Central memory CD8-positive, alpha-beta T cell (primary cell): ENCODE measurements at regions not wholly inside any gene's neighbourhood (a gene's known extent, or its start where the extent isn't known, plus 50 kb on each side); places are given as distances from the start of the nearest gene placed in this dataset.

ENCODE experiments used
- ATAC-seq: fragments of 150-1000 bp; cut with Tn5 transposase; replicated peaks from 2 replicates; pipeline ENCODE4 v1.10.0; 2022; ENCODE audit warnings: mild to moderate bottlenecking, moderate FRiP score, moderate number of reproducible peaks; ENCODE audit not compliant: poor library complexity, severe bottlenecking; ENCODE audit errors: extremely low read depth
- DNase-seq, 2 donors: peaks; one replicate each; pipeline ENCODE4 v3.0.0; 2021; ENCODE audit warnings: low spot score in 2 of 2
- H3K27ac Mint-ChIP-seq: one replicate; pipeline ENCODE4 v1.8.0; 2022; ENCODE audit warnings: low read depth, mild to moderate bottlenecking, moderate library complexity, mixed read lengths
- H3K27me3 Mint-ChIP-seq: one replicate; pipeline ENCODE4 v1.8.0; 2022; ENCODE audit warnings: mixed read lengths
- H3K36me3 Mint-ChIP-seq: one replicate; pipeline ENCODE4 v1.8.0; 2022; ENCODE audit warnings: mild to moderate bottlenecking, moderate library complexity, mixed read lengths; ENCODE audit not compliant: insufficient read depth
- H3K4me1 Mint-ChIP-seq: one replicate; pipeline ENCODE4 v1.8.0; 2022; ENCODE audit warnings: mixed read lengths
- H3K4me3 Mint-ChIP-seq: one replicate; pipeline ENCODE4 v1.8.0; 2022; ENCODE audit warnings: mild to moderate bottlenecking, moderate library complexity, mixed read lengths
- H3K9me3 Mint-ChIP-seq: one replicate; pipeline ENCODE4 v1.8.0; 2022; ENCODE audit warnings: mixed read lengths

- H3K27ac Mint-ChIP-seq: no peak overlapping the region
- peaks cover 21% of the 10 kb centered on the region for H3K27me3 Mint-ChIP-seq
- ATAC-seq (no peak), DNase-seq (no peak)
- H3K36me3 Mint-ChIP-seq: no peaks in the 10 kb centered on the region
- peaks cover 2% of the 10 kb centered on the region for H3K4me1 Mint-ChIP-seq
- no peaks in the 10 kb centered on the region for H3K9me3 Mint-ChIP-seq
- H3K4me3 Mint-ChIP-seq: no peak overlapping the region
Measured at GRCh38 chr17:36854982-36855381, 82.3 kb upstream of the LHX1 start.

GRCh38 chr17:36855459-36855858 is 81.8 kb upstream of the LHX1 start:
- Mint-ChIP-seq H3K9me3 (no peaks in the 10 kb centered on the region), H3K27me3 (peaks cover 21% of the 10 kb centered on the region), H3K27ac (no peak overlapping the region), H3K36me3 (no peaks in the 10 kb centered on the region), H3K4me1 (no peaks in the 10 kb centered on the region), H3K4me3 (no peak overlapping the region)
- ATAC-seq (no peak), DNase-seq (no peak)

- no peaks in the 10 kb centered on the region for H3K9me3 Mint-ChIP-seq
- ATAC-seq (no peak), DNase-seq (no peak)
- no peak overlapping the region for H3K4me3 Mint-ChIP-seq
- H3K4me1 Mint-ChIP-seq: no peaks in the 10 kb centered on the region
- no peak overlapping the region for H3K27ac Mint-ChIP-seq
- H3K27me3 Mint-ChIP-seq: peaks cover 21% of the 10 kb centered on the region
- no peaks in the 10 kb centered on the region for H3K36me3 Mint-ChIP-seq
Measured at GRCh38 chr17:36856222-36856621, 81.1 kb upstream of the LHX1 start.

GRCh38 chr17:36856903-36857381 is 80.3 kb upstream of the LHX1 start:
- Mint-ChIP-seq H3K4me3 (no peak overlapping the region), H3K36me3 (no peaks in the 10 kb centered on the region), H3K27me3 (peaks cover 21% of the 10 kb centered on the region), H3K27ac (no peak overlapping the region), H3K9me3 (no peaks in the 10 kb centered on the region), H3K4me1 (no peaks in the 10 kb centered on the region)
- DNase-seq (no peak), ATAC-seq (no peak)

- H3K27ac Mint-ChIP-seq: no peak overlapping the region
- ATAC-seq: no peak
- no peaks in the 10 kb centered on the region for H3K36me3 Mint-ChIP-seq
Measured at GRCh38 chr17:36857698-36858097, 79.6 kb upstream of the LHX1 start.

GRCh38 chr17:36858119-36859002 is 78.9 kb upstream of the LHX1 start:
- H3K4me3 Mint-ChIP-seq: no peak overlapping the region
- no peak for ATAC-seq

More at GRCh38 chr17:36857698-36858097, 79.6 kb upstream of the LHX1 start:
- H3K9me3 Mint-ChIP-seq: no peaks in the 10 kb centered on the region
- H3K27me3 Mint-ChIP-seq: peaks cover 21% of the 10 kb centered on the region
- no peak for DNase-seq
- H3K4me1 Mint-ChIP-seq: no peaks in the 10 kb centered on the region
- no peak overlapping the region for H3K4me3 Mint-ChIP-seq

GRCh38 chr17:36859003-36859300 is 78.3 kb upstream of the LHX1 start:
- no peaks in the 10 kb centered on the region for H3K36me3 Mint-ChIP-seq
- no peak for ATAC-seq
- no peak overlapping the region for H3K27ac Mint-ChIP-seq

More at GRCh38 chr17:36858119-36859002, 78.9 kb upstream of the LHX1 start:
- no peak for DNase-seq
- Mint-ChIP-seq H3K9me3 (no peaks in the 10 kb centered on the region), H3K4me1 (no peaks in the 10 kb centered on the region), H3K27me3 (peaks cover 21% of the 10 kb centered on the region), H3K36me3 (no peaks in the 10 kb centered on the region), H3K27ac (no peak overlapping the region)

GRCh38 chr17:36859706-36860105 is 77.6 kb upstream of the LHX1 start:
- no peaks in the 10 kb centered on the region for H3K36me3 Mint-ChIP-seq
- H3K27ac Mint-ChIP-seq: no peak overlapping the region
- DNase-seq (no peak), ATAC-seq (no peak)
- H3K4me3 Mint-ChIP-seq: no peak overlapping the region
- no peaks in the 10 kb centered on the region for H3K9me3 Mint-ChIP-seq
- peaks cover 23% of the 10 kb centered on the region for H3K27me3 Mint-ChIP-seq
- H3K4me1 Mint-ChIP-seq: no peaks in the 10 kb centered on the region

More at GRCh38 chr17:36859003-36859300, 78.3 kb upstream of the LHX1 start:
- DNase-seq: no peak
- H3K4me3 Mint-ChIP-seq: no peak overlapping the region
- no peaks in the 10 kb centered on the region for H3K9me3 Mint-ChIP-seq
- peaks cover 21% of the 10 kb centered on the region for H3K27me3 Mint-ChIP-seq
- H3K4me1 Mint-ChIP-seq: no peaks in the 10 kb centered on the region

- H3K4me1 Mint-ChIP-seq: no peaks in the 10 kb centered on the region
- ATAC-seq: no peak
- DNase-seq: no peak
- H3K9me3 Mint-ChIP-seq: no peaks in the 10 kb centered on the region
- no peak overlapping the region for H3K4me3 Mint-ChIP-seq
- peaks cover 21% of the 10 kb centered on the region for H3K27me3 Mint-ChIP-seq
- no peak overlapping the region for H3K27ac Mint-ChIP-seq
- H3K36me3 Mint-ChIP-seq: no peaks in the 10 kb centered on the region
Measured at GRCh38 chr17:36861531-36861930, 75.7 kb upstream of the LHX1 start.

- H3K4me1 Mint-ChIP-seq: no peaks in the 10 kb centered on the region
- peaks cover 17% of the 10 kb centered on the region for H3K27me3 Mint-ChIP-seq
- DNase-seq (no peak), ATAC-seq (no peak)
- no peak overlapping the region for H3K4me3 Mint-ChIP-seq
- no peaks in the 10 kb centered on the region for H3K36me3 Mint-ChIP-seq
- H3K9me3 Mint-ChIP-seq: no peaks in the 10 kb centered on the region
- no peak overlapping the region for H3K27ac Mint-ChIP-seq
Measured at GRCh38 chr17:36862116-36862920, 75.0 kb upstream of the LHX1 start.

- Mint-ChIP-seq H3K4me1 (no peaks in the 10 kb centered on the region), H3K36me3 (no peaks in the 10 kb centered on the region), H3K27ac (no peak overlapping the region), H3K4me3 (no peak overlapping the region), H3K27me3 (peaks cover 19% of the 10 kb centered on the region), H3K9me3 (no peaks in the 10 kb centered on the region)
- DNase-seq (no peak), ATAC-seq (no peak)
Measured at GRCh38 chr17:36863131-36863530, 74.1 kb upstream of the LHX1 start.

GRCh38 chr17:36863676-36864612 is 73.3 kb upstream of the LHX1 start:
- no peaks in the 10 kb centered on the region for H3K9me3 Mint-ChIP-seq
- ATAC-seq: no peak
- H3K27me3 Mint-ChIP-seq: peaks cover 26% of the 10 kb centered on the region

More at GRCh38 chr17:36863676-36864612, 73.3 kb upstream of the LHX1 start:
- DNase-seq: no peak
- H3K4me3 Mint-ChIP-seq: no peak overlapping the region
- no peaks in the 10 kb centered on the region for H3K4me1 Mint-ChIP-seq
- no peaks in the 10 kb centered on the region for H3K36me3 Mint-ChIP-seq
- no peak overlapping the region for H3K27ac Mint-ChIP-seq
